ENCODE measurements at regions not wholly inside any gene's neighbourhood (a gene's known extent, or its start where the extent isn't known, plus 50 kb on each side); places are given as distances from the start of the nearest gene placed in this dataset.
"Not testable (repeated sequence)": the region's sequence is repeated elsewhere in the genome, so short reads cannot be mapped to it uniquely, and the experiment has no call there.

DNA sequence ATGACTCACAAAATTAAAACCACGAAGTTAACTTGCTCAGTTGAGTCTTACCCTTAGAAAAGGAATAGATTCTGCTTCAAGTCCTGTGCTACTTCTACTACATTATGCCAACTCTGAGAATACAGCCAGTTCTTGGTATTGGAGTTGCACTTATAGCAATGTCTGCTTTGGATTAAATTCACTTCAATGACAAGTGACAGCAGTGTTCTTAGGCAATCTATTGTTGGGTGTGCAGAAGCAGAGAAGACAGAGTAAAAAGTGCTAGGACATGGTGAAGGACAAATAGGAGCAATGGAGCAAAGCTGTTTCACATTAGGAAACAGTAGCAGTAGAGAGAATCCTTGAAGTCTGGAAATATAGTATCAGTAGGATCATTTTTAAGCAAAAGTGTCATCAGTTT, 713.1 kb downstream of the SI start:
- no peak for FAIRE-seq

DNA sequence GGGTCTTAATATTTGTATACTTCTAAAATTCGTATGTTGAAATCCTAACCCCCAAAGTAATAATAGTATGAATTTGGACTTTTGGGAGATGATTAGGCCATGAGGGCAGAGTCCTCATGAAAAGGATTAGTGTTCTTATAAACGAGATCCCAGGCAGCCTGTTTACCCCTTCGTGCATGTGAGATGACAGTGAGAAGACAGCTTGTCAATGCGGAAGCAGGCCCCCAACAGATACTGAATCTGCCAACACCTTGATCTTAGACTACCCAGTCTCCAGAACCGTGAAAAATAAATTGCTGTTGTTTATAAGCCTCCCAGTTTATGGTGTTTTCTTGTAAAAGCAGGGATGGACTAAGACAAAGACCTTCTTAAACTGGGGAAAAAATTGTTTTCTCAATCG, 714.2 kb downstream of the SI start:
- no peak for FAIRE-seq

- no peak for FAIRE-seq
These were observed 717.4 kb downstream of the SI start for GRCh38 chr3:164360738-164361406.

GRCh38 chr3:164360078-164360578, 718.2 kb downstream of the SI start:
- FAIRE-seq, result no peak

GRCh38 chr3:164352991-164353390, 725.3 kb downstream of the SI start:
- FAIRE-seq, result no peak

DNA sequence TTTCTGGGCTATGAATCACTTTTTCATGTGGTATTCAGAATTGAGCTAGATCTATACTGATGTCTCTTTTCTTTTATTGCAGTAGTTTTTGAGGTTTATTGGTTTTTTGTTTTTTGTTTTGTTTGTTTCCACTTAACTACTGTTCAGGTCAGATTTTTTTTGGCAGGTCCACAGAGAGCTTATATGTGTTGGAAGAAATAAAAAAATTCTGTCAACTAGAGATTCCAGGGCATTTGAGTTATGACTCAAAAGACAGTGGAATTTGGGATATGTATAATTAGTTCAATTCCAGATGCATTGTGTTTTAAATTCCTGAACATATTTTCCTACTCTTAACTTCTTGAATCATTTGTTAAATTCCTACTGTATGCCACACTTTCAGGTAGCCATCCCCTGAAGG, 727.2 kb downstream of the SI start:
- FAIRE-seq, result no peak

DNA sequence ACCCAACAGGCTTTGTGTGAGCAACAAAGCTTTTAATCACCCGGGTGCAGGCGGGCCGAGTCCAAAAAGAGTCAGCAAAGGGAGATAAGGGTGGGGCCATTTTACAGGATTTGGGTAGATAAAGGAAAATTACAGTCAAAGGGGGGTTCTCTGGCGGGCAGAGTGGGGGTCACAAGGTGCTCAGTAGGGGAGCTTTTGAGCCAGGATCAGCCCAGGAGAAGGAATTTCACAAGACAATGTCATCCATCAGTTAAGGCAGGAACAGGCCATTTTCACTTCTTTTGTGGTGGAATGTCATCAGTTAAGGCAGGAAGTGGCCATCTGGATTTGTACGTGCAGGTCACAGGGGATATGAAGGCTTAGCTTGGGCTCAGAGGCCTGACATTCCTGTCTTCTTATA, 736.1 kb downstream of the SI start:
- not testable (repeated sequence) for FAIRE-seq

DNA sequence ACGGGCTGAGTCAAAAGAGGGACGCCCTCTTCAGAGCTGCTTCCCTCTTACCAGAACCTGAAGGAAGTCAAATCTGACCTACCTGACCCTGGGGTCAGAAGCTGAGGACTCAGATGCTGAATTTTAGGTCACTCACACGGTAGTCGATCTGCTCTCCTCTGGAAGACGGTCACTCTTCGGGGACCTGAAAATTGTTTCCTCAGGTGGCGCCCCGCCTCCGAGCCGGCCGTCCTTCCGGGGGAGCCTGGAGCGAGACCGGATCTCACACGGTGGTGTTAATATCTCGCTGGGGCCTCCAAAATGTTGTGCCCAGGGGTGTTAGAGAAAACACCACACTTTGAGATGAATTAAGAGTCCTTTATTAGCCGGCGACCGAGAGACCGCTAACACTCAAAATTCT, 737.2 kb downstream of the SI start:
- FAIRE-seq, result no peak

DNA sequence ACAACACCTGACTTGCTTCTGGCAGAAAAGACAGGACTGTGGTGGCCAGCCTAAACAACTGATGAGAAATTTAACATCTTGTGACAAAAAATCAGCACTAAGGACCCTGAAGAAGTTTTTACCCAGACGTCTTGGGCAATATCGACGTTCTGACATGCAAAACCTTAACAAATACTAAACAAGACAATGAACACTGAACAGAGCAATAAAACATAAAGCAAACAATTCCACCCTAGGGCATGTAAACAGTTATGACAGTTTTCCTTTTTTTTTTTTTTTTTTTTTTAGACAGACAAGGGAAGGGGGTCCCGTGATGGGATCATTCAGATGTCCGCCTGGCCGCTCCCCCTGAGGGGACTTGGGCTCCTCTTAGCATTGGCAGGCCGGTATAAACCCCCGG, 738.0 kb downstream of the SI start:
- FAIRE-seq, result no peak

GRCh38 chr3:164332831-164333802, 745.2 kb downstream of the SI start:
- FAIRE-seq, result no peak

DNA sequence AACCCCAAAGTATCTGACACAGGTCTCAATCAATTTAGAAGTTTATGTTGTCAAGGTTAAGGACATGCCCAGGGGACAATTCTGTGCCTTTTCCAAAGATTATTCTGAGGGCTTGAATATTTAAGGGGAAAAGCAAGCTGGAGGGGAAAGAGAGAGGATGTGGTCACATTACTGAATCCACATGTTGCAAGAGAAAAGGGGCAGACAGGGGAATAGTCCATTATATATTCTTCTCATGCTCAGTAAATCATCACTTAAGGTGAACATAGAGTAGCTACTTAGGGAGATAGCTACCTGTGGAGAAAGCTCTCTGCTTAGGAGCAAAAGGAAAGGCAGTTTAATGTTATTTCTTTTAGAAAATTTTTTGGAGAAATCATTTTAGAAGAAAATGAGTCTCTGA, 751.6 kb downstream of the SI start:
- no peak for FAIRE-seq

GRCh38 chr3:164320962-164321361, 757.3 kb downstream of the SI start:
- no peak for FAIRE-seq

GRCh38 chr3:164306042-164306441, 772.3 kb downstream of the SI start:
- no peak for FAIRE-seq

DNA sequence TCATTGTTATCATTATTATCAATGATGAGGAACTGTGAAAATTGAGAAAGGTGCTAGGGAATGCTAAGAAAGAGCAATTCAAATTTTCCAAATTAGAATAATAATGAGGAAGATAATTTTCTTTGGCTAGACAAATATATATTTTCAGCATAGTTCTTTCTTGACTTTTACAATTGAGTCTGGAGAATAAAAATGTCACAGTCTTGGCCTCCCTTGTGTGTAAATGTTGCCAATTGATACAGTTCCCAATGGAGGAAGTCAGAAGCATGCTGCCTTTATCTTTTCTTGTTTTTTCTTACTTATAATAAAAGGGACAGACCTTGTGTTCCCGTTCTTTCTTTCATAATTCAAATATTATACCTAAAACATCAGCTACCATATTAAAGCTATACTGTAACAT, 774.4 kb downstream of the SI start:
- FAIRE-seq, result no peak

DNA sequence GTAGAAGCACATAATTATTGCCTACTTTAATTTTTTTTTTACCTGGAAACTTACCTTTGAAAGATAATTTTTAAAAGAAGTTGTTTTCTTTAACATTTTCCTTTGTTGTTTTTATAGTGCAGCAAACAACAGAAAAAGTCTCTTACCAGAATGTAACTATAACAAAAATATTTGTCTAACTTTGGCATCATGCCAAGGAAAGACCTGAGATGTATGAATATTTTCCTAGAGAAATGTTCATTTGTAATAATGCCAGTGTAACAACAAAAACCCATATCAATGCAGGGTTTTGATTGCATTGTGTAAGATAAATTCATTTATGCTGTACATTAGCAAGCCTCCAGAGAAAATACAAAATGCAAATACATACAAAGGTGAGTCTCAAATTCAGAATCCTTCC, 775.7 kb downstream of the SI start:
- no peak for FAIRE-seq

GRCh38 chr3:164291486-164291885, 786.8 kb downstream of the SI start:
- not testable (repeated sequence) for FAIRE-seq

GRCh38 chr3:164278550-164278949, 799.7 kb downstream of the SI start:
- no peak for FAIRE-seq

GRCh38 chr3:164267053-164267452, 811.2 kb downstream of the SI start:
- no peak for FAIRE-seq

- FAIRE-seq, result no peak
These were observed 827.4 kb downstream of the SI start for GRCh38 chr3:164250923-164251322.

DNA sequence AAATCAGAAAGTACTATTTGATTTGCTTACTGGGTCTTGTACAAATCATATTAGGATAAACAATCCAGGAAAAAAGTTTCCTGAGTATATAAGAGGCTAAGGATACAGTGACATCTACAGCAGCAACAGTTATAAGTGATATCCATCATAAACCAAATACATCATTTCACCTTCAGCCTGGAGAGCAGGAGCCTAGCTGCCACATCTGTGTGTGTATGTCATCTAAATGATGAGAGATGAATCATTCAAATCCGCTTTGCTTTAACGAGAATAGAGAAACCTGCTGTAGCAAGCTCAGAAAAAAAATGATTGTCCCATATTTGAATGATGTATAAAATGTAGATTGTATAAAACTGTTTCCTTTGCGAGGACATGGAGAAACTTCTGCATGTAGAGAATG, 841.4 kb downstream of the SI start:
- FAIRE-seq, result no peak

GRCh38 chr3:164235289-164236028, 842.8 kb downstream of the SI start:
- no peak for FAIRE-seq

GRCh38 chr3:164233951-164234350, 844.3 kb downstream of the SI start:
- FAIRE-seq, result no peak

GRCh38 chr3:164231718-164232117, 846.6 kb downstream of the SI start:
- no peak for FAIRE-seq

All from islet of Langerhans (tissue), 1 donor.